ENCODE measurements at regions not wholly inside any gene's neighbourhood (a gene's known extent, or its start where the extent isn't known, plus 50 kb on each side); places are given as distances from the start of the nearest gene placed in this dataset.

- H3K4me3 Mint-ChIP-seq (ENCODE audit: low read depth, unreplicated experiment) = no peak overlapping the region
- H3K27me3 Mint-ChIP-seq (ENCODE audit: unreplicated experiment) = no peaks in the 10 kb centered on the region
- TF ChIP-seq CTCF (IDR thresholded peaks at IDR 0.05; ENCODE audit: unreplicated experiment) = no peak
- no peak overlapping the region for H3K27ac Mint-ChIP-seq (ENCODE audit: unreplicated experiment)
- CTCF ChIA-PET = interaction anchor here (0.7 kb wide), 1 partner anchor 87 kb away, joined by 3 read pairs; no protein-coding TSS in a partner anchor
- H3K9me3 Mint-ChIP-seq (ENCODE audit: low read depth, unreplicated experiment) = peaks cover 3% of the 10 kb centered on the region
- no TSS peak for BruUV-seq (replicated peaks)
- no peak for DNase-seq
- H3K36me3 Mint-ChIP-seq (ENCODE audit: insufficient read depth, unreplicated experiment) = no peaks in the 10 kb centered on the region
- intact Hi-C loops (cut with micrococcal nuclease; ENCODE audit: unreplicated experiment) = no loop called here
- H3K4me1 Mint-ChIP-seq (ENCODE audit: low read depth, unreplicated experiment) = peaks cover 14% of the 10 kb centered on the region
Measured at GRCh38 chr2:16170675-16171424, 230.5 kb downstream of the MYCN start.

GRCh38 chr2:16169381-16169960, 229.1 kb downstream of the MYCN start:
- intact Hi-C loops (cut with micrococcal nuclease; ENCODE audit: unreplicated experiment) = no loop called here
- H3K36me3 Mint-ChIP-seq (ENCODE audit: insufficient read depth, unreplicated experiment) = no peaks in the 10 kb centered on the region
- DNase-seq = no peak
- no peak overlapping the region for H3K4me3 Mint-ChIP-seq (ENCODE audit: low read depth, unreplicated experiment)
- no peak for TF ChIP-seq CTCF (IDR thresholded peaks at IDR 0.05; ENCODE audit: unreplicated experiment)
- no peaks in the 10 kb centered on the region for H3K27me3 Mint-ChIP-seq (ENCODE audit: unreplicated experiment)
- H3K27ac Mint-ChIP-seq (ENCODE audit: unreplicated experiment) = no peak overlapping the region
- BruUV-seq (replicated peaks) = no TSS peak
- peaks cover 14% of the 10 kb centered on the region for H3K4me1 Mint-ChIP-seq (ENCODE audit: low read depth, unreplicated experiment)
- peaks cover 3% of the 10 kb centered on the region for H3K9me3 Mint-ChIP-seq (ENCODE audit: low read depth, unreplicated experiment)
- CTCF ChIA-PET = interaction anchor here (0.7 kb wide), 1 partner anchor 41 kb away, joined by 7 read pairs; no protein-coding TSS in a partner anchor

- H3K4me3 Mint-ChIP-seq (ENCODE audit: low read depth, unreplicated experiment) = no peak overlapping the region
- H3K4me1 Mint-ChIP-seq (ENCODE audit: low read depth, unreplicated experiment) = peaks cover 14% of the 10 kb centered on the region
- H3K9me3 Mint-ChIP-seq (ENCODE audit: low read depth, unreplicated experiment) = peaks cover 3% of the 10 kb centered on the region
- CTCF ChIA-PET = interaction anchor here (0.8 kb wide), 1 partner anchor 75 kb away, joined by 4 read pairs; no protein-coding TSS in a partner anchor
- no TSS peak for BruUV-seq (replicated peaks)
- TF ChIP-seq CTCF (IDR thresholded peaks at IDR 0.05; ENCODE audit: unreplicated experiment) = no peak
- DNase-seq = no peak
- no peaks in the 10 kb centered on the region for H3K36me3 Mint-ChIP-seq (ENCODE audit: insufficient read depth, unreplicated experiment)
- H3K27ac Mint-ChIP-seq (ENCODE audit: unreplicated experiment) = no peak overlapping the region
- H3K27me3 Mint-ChIP-seq (ENCODE audit: unreplicated experiment) = no peaks in the 10 kb centered on the region
- intact Hi-C loops (cut with micrococcal nuclease; ENCODE audit: unreplicated experiment) = no loop called here
Measured at GRCh38 chr2:16168506-16169264, 228.3 kb downstream of the MYCN start.

GRCh38 chr2:16167870-16168426, 227.6 kb downstream of the MYCN start:
- CTCF ChIA-PET = interaction anchor here (0.8 kb wide), 1 partner anchor 74 kb away, joined by 4 read pairs; no protein-coding TSS in a partner anchor
- DNase-seq = peak; percentile 28
- Mint-ChIP-seq H3K4me3 (ENCODE audit: low read depth, unreplicated experiment) (no peak overlapping the region), H3K27me3 (ENCODE audit: unreplicated experiment) (no peaks in the 10 kb centered on the region), H3K9me3 (ENCODE audit: low read depth, unreplicated experiment) (peaks cover 3% of the 10 kb centered on the region), H3K4me1 (ENCODE audit: low read depth, unreplicated experiment) (peaks cover 14% of the 10 kb centered on the region), H3K27ac (ENCODE audit: unreplicated experiment) (no peak overlapping the region), H3K36me3 (ENCODE audit: insufficient read depth, unreplicated experiment) (no peaks in the 10 kb centered on the region)
- BruUV-seq (replicated peaks) = no TSS peak
- TF ChIP-seq CTCF (IDR thresholded peaks at IDR 0.05; ENCODE audit: unreplicated experiment) = no peak
- intact Hi-C loops (cut with micrococcal nuclease; ENCODE audit: unreplicated experiment) = no loop called here

Data from Calu3 (cell line).